ENCODE measurements at regions not wholly inside any gene's neighbourhood (a gene's known extent, or its start where the extent isn't known, plus 50 kb on each side); places are given as distances from the start of the nearest gene placed in this dataset.

DNA sequence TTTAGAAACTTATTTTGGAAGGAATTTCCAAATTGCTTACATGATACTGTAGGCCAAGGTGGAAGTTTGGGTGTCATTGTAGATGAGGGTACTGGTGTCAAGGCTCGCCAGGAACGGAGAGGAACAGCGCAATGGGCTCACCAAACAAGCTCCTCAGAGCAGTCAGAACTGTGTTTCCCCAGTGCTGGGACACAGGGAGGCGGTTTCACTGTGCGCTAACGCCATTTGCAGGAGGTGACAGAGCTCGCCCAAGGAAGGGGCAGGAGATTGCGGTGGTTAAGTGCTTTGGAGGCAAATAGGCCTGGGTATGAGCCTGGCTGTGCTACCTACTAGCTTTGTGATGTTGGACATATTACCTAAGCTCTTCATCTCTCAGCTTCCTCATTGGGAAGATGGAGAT is 57.3 kb downstream of the HHEX start:
- no peaks in the 10 kb centered on the region for H3K27me3 ChIP-seq (ENCODE audit: low read depth)
- no peak overlapping the region for H3K4me3 ChIP-seq
- H3K9me3 ChIP-seq (replicated peaks) = no peaks in the 10 kb centered on the region
- intact Hi-C loops (cut with micrococcal nuclease) = no loop called here
- TF ChIP-seq CTCF (IDR thresholded peaks at IDR 0.05; ENCODE audit: borderline replicate concordance) = no peak
- H3K4me1 ChIP-seq = peaks cover 7% of the 10 kb centered on the region
- H3K27ac ChIP-seq (replicated peaks) = no peak overlapping the region
- H3K36me3 ChIP-seq = no peaks in the 10 kb centered on the region
- no peak for DNase-seq

GRCh38 chr10:92747600-92747999 is 57.8 kb downstream of the HHEX start:
- H3K27me3 ChIP-seq (ENCODE audit: low read depth) = no peaks in the 10 kb centered on the region
- no peak for DNase-seq
- intact Hi-C loops (cut with micrococcal nuclease) = no loop called here
- TF ChIP-seq CTCF (IDR thresholded peaks at IDR 0.05; ENCODE audit: borderline replicate concordance) = no peak
- peaks cover 7% of the 10 kb centered on the region for H3K4me1 ChIP-seq
- no peak overlapping the region for H3K4me3 ChIP-seq
- H3K27ac ChIP-seq (replicated peaks) = no peak overlapping the region
- no peaks in the 10 kb centered on the region for H3K36me3 ChIP-seq
- H3K9me3 ChIP-seq (replicated peaks) = no peaks in the 10 kb centered on the region

DNA sequence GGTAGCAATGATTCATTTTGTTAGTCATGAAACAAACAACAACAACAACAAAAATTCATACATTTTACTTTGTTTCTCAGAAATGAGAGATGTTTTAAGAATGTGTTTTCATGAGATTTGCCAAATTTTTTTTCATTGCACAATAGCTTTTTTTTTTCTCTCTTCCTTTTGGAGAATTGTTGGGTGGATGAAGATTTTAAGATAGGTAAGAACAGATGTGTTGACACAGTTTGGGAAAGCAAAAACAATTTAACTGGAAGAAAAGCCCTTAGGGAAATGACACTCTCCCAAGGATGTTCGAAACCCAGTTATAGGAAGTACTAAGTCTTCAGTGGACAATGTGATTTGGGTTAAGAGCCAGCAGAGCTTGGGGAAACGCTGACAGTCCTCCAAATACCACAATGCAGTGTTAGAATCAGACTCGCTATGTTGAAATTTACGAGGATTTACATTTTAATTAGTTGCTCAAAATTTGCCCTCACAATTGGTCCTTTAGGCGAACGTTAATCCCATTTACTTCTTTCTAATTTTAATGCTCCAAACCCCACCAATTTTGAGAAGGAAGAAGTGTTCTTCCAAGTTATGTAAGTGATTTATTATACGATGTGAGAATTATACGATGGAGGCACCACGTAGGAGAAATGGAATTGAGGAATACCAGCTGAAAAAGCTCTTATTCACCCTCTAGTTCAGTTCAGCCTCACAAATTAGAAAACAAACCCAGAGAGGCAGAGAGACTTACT is 61.2 kb downstream of the HHEX start:
- Histone ChIP-seq H3K36me3 (no peaks in the 10 kb centered on the region), H3K27me3 (ENCODE audit: low read depth) (no peaks in the 10 kb centered on the region), H3K4me3 (no peak overlapping the region), H3K4me1 (peaks cover 12% of the 10 kb centered on the region), H3K27ac (replicated peaks) (no peak overlapping the region), H3K9me3 (replicated peaks) (no peaks in the 10 kb centered on the region)
- no peak for DNase-seq
- no peak for TF ChIP-seq CTCF (IDR thresholded peaks at IDR 0.05; ENCODE audit: borderline replicate concordance)
- intact Hi-C loops (cut with micrococcal nuclease) = no loop called here

DNA sequence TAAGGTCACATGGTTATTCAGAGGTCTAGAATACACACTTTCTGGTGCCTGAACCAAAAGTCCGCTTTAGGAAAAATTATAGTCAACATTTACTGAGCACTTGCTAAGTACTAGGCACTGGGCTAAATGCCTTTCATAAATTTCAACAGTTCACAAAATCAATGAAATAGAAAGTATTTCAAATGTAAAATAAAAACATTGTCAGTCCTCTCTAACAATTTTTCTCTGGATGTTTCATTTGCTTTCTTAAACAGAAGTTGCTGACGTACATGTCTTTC is 61.7 kb downstream of the HHEX start:
- Histone ChIP-seq H3K4me1 (peaks cover 14% of the 10 kb centered on the region), H3K9me3 (replicated peaks) (no peaks in the 10 kb centered on the region), H3K36me3 (no peaks in the 10 kb centered on the region), H3K27ac (replicated peaks) (no peak overlapping the region), H3K4me3 (no peak overlapping the region), H3K27me3 (ENCODE audit: low read depth) (no peaks in the 10 kb centered on the region)
- intact Hi-C loops (cut with micrococcal nuclease) = no loop called here
- DNase-seq = no peak
- no peak for TF ChIP-seq CTCF (IDR thresholded peaks at IDR 0.05; ENCODE audit: borderline replicate concordance)

DNA sequence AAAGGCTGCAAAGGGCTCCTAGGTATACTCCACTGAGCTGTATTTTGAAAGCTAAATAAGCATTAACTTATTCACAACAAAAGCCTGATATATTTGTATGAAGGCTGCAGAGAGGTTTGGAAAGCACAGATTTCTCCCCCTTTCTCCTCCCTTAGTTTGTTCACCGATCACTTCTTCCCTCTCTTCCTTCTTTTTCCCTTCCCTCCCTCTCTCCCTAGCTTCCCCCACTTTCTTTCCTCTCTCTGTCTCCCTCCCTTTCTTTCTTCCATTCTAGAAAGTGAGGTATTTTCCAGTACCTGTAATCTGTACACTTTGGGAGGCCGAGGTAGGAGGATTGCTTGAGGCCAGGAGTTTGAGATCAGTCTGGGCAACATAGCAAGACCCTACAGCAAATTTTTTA is 62.1 kb downstream of the HHEX start:
- Histone ChIP-seq H3K9me3 (replicated peaks) (no peaks in the 10 kb centered on the region), H3K36me3 (no peaks in the 10 kb centered on the region), H3K4me3 (no peak overlapping the region), H3K4me1 (peaks cover 17% of the 10 kb centered on the region), H3K27ac (replicated peaks) (no peak overlapping the region), H3K27me3 (ENCODE audit: low read depth) (no peaks in the 10 kb centered on the region)
- intact Hi-C loops (cut with micrococcal nuclease) = no loop called here
- no peak for DNase-seq
- no peak for TF ChIP-seq CTCF (IDR thresholded peaks at IDR 0.05; ENCODE audit: borderline replicate concordance)
